Muscle of back (tissue), 3 donors: ENCODE measurements at regions not wholly inside any gene's neighbourhood (a gene's known extent, or its start where the extent isn't known, plus 50 kb on each side); places are given as distances from the start of the nearest gene placed in this dataset.

Experiments
- DNase-seq, 3 donors: peaks; one replicate each; pipeline versions ENCODE4 v3.0.0 to v3.0.0-alpha.2; 2013

- no peak for DNase-seq
Measured at GRCh38 chr2:176502619-176503018, 233.4 kb downstream of the MTX2 start.

GRCh38 chr2:176503776-176504175 is 234.5 kb downstream of the MTX2 start:
- DNase-seq = peak in 2 of 3 donors; percentile 77 to 86

- DNase-seq = no peak
Measured at GRCh38 chr2:176504440-176504839, 235.2 kb downstream of the MTX2 start.

- DNase-seq = peak in 2 of 3 donors; percentile 47 to 83
Measured at GRCh38 chr2:176507786-176508185, 238.5 kb downstream of the MTX2 start.

- no peak for DNase-seq
Measured at GRCh38 chr2:176508374-176508773, 239.1 kb downstream of the MTX2 start.

- peak in 1 of 3 donors; percentile 70 for DNase-seq
Measured at GRCh38 chr2:176508984-176509740, 239.9 kb downstream of the MTX2 start.

- no peak for DNase-seq
Measured at GRCh38 chr2:176514276-176514675, 245.0 kb downstream of the MTX2 start.

- DNase-seq = no peak
Measured at GRCh38 chr2:176514805-176515500, 245.7 kb downstream of the MTX2 start.

- no peak for DNase-seq
Measured at GRCh38 chr2:176516051-176516602, 246.9 kb downstream of the MTX2 start.

- DNase-seq = peak in 1 of 3 donors; percentile 42
Measured at GRCh38 chr2:176518823-176519222, 249.6 kb downstream of the MTX2 start.

GRCh38 chr2:176521878-176522670 is 252.8 kb downstream of the MTX2 start:
- DNase-seq = no peak

- peak in 2 of 3 donors; percentile 29 to 53 for DNase-seq
Measured at GRCh38 chr2:176525086-176525485, 255.8 kb downstream of the MTX2 start.

- DNase-seq = peak; percentile 88 to 96 (median 93)
Measured at GRCh38 chr2:176526995-176527901, 258.0 kb downstream of the MTX2 start.

- no peak for DNase-seq
Measured at GRCh38 chr2:176531608-176532007, 262.4 kb downstream of the MTX2 start.

GRCh38 chr2:176533505-176534193 is 264.4 kb downstream of the MTX2 start:
- no peak for DNase-seq

- DNase-seq = peak in 2 of 3 donors; percentile 47 to 53
Measured at GRCh38 chr2:176534798-176535466, 265.7 kb downstream of the MTX2 start.

GRCh38 chr2:176535467-176536113 is 266.3 kb downstream of the MTX2 start:
- DNase-seq = peak in 1 of 3 donors; percentile 55

- DNase-seq = peak in 1 of 3 donors; percentile 36
Measured at GRCh38 chr2:176536439-176537133, 267.3 kb downstream of the MTX2 start.

- DNase-seq = no peak
Measured at GRCh38 chr2:176537932-176538331, 268.7 kb downstream of the MTX2 start.
